ENCODE measurements at regions not wholly inside any gene's neighbourhood (a gene's known extent, or its start where the extent isn't known, plus 50 kb on each side); places are given as distances from the start of the nearest gene placed in this dataset.

DNA sequence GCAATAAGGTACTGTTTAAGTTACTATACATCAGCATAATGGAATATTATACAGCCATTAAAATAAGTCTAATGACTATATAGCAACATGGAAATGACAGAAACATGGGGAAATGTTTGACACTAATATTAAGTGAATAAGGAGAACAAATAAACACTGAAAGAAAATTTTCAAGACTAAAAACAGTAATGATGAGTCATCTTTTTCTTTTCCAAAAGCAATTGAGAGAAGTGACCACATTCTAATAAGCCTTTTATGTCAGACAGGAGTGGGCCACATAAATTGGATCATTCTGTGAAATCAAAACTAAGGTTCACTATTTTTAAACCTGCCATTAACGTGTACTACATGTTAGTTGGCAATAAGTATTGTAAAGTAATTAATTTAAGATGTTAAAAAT is 187.5 kb downstream of the AHR start:
- DNase-seq, result no peak

DNA sequence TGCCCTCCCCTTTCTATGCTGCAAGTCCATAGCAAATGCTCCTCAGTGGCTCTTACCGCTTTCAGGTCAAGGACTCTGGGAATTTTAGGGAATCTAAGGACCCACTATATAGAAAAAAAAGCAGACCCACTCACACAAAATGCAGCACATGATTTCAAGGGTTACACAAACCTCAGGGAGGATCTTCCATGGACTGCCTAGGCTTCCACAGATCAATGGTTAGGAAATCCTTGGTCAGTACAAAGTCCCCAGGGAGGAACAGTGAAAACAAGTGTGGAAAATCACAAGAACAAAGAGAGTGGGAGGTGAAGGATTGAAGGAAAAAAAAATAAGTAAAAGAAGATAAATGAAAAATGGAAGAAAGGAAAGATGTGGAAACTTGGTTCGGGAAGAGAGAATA is 188.4 kb downstream of the AHR start:
- DNase-seq, result no peak

DNA sequence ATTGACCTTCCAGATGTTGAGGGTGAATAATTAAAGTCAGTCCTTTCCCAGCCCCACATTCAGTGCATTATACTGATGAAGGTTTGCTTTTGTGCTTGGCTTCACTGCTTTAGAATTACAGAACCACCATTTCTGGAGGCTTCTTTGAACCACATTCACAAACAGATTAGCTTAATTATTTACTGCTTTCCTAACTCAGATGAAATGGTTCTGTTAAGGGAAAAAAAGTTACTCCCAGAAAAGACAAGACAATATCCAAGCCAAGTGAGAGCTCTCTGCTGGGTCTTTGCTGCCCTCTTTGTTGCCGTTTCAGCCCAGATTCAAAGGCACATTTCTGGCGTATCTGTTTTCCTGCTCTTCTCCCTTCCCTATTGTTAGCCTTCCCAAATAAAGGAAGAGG is 188.9 kb downstream of the AHR start:
- no peak for DNase-seq

DNA sequence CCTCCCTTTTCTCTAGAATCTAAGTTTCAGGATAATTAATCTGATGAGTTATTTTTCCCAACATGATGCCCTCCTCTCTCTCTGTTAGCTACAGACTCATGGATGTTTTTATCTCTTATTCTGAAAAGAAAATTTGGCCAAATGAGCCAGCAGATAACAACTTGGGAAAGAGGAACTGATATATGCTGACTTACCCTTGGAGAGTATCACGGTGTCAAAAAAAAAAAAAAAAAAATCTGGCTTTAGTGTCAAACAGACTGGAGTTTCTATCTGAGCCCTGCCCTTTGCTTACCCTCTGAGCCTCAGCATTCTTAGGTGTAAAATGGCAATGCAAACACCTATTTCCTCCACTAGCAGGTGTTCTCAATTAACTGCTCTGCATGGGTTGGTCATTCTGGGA is 190.4 kb downstream of the AHR start:
- peak; percentile 75 for DNase-seq

DNA sequence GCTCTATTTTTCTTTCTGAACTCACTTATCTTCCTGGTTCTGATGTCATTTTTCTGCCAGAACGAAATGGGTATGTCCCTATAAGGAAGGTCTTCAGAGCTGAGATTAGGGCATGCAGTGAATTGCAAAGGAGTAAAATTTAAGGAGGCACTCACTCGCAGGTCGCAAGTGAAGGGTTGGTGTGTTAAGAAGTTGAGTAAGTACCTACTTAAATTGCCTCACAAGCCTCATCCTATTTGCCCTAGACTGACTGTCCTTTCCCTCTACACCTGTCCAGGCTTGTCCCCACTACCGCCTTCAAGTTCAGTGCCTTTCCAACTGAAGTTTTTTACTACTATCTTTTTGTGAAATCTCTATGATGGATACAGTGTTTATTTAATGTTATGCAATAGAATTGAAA is 191.5 kb downstream of the AHR start:
- DNase-seq, result no peak

DNA sequence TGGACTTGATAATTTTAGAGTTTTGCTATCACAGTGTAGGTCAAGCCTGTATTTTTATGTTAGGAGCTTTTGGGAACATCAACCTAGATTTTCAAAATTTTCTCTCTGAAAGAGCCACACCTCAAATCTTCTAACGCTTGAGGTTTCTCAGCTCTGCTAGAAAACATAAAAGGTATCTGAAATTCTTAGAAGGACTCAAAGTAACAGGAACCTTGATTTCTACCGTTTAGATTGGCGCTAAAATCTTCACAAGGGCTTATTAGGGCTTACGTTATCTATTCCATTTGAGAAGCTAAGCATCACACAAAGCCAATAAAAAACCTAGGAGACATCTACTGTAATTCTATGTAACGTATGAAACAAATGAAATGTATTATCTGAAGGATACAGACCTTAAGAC is 192.4 kb downstream of the AHR start:
- no peak for DNase-seq

DNA sequence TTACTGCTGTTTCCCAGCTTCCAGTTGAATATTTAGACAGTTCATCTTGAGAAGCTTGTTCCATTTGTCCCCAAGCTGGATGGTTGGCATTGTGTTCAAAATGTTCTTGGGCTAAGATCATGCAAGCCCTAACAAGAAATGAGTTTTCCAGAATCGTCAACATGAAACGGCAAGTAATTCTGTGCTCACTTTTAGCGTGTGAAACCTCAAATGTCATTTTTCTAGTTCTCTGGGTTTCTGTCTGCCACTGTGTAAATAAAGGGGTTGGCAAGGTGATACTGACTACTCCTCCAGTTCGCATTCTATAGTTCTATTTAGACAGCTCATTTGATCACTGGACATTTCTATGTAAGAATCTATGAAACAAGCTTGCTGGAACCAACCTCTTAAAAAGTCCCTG is 194.0 kb downstream of the AHR start:
- DNase-seq, result no peak

DNA sequence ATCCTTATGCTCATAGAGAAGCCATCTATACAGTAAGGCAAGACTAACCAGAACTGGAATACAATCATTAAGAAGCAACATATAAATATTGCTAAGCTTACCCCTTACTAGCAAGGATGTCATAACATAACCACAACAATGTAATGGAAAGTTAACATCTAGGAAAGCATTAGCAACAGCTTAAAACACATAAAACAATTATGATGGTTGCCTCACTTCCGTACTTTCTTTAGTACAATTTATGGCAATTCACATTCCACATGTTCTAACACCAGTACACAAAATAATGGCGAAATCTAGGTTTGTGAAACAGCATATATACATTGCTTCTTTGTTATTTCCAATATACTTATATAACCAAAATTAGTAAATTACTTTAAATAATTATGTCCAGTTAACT is 195.0 kb downstream of the AHR start:
- DNase-seq, result no peak

DNA sequence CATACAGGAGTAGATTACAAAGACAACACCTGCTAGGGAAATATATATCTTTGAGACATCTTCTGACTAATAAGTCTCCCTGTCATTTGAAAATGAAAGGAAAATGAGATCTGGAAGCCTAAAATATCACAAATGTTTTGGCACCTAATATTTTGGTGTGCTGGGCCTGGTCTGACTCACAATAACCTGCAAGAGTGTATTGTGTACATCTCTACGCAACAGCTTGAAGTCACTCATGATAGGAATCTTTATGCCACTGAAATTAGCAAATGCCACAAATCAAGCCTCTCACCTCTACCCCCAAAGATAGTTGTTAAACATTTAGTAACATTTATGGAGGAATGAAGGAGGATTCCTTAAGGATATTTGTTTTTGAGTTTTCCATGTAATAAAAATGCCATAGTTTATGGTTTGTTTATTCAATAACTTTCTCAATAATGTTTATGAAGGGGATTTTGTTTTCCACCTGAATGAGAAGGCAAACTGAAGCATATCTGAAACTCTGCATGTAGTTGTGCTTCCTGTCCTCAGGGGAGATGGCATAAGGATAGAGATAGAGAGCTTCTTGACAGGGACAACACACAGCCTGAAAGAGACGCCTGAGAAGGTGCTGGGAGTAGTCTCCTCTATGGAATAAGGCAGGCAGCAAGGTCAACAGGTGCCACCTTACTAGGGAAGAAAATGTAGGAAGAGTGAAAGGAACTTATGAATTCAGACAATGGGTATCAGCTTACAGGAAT is 197.4 kb downstream of the AHR start:
- no peak for DNase-seq

DNA sequence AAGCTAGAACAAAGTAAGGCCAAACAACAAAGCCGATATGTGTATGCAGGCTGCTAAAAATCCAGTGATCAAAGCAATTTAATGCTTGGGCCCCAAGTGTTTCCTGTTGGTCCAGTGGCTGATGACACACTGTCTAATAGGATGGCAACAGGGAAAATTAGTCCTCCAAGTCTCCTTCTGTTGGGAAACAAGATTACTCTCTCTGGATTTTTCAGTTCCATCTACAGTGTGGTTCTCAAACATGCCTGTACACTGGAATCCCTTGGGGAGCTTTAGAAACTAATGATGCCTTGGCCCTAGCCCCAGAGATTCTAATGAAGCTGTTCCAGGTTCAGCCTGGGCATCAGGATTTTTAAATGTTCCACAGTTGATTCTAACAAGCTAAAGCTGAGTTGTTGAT is 198.7 kb downstream of the AHR start:
- DNase-seq, result peak; percentile 13

DNA sequence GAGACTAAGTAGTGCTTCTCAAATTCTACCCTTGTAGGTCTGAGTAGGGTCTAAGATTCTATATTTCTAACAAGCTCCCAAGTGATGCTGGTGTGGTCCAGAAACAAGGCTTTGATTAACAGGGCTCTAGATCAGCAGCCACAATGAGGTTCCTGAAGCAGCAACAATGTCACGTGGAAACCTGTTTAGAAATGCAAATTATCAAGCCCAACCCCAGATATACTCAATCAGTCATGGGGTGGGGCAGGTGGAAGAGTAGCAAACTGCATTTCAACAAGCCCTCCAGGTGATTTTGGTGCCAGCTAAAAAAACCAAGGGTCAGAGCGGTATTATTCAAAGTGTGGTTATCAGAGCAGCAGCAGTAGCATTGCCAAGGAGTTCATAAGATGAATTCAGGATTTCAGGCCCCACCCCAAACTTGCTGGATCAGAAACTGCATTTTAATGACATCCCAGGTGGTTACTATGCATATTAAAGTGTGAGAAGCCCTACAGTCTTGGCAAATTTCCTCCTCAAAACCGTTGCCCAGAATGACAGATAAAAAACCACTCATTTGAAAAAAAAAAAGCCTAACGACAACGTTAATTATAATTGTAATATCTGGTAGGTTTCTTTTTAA is 199.2 kb downstream of the AHR start:
- DNase-seq, result no peak

DNA sequence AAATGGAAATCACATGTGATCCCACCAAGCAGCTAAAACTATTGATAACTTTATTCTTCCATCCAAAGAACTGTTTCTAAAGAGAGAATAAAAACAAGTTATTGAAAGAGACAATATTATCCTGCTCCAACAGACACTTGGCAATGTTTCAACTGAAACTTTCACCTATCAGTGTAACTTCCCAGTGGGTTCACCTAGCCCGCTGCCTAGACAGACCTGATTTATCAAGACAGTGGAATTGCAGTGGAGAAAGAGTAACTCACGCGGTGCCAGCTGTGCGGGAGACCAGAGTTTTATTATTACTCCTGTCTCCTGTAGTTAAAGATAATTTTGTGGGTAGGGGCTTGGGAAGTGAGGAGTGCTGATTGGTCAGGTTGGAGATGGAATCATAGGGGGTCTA is 199.8 kb downstream of the AHR start:
- peak; percentile 14 for DNase-seq

DNA sequence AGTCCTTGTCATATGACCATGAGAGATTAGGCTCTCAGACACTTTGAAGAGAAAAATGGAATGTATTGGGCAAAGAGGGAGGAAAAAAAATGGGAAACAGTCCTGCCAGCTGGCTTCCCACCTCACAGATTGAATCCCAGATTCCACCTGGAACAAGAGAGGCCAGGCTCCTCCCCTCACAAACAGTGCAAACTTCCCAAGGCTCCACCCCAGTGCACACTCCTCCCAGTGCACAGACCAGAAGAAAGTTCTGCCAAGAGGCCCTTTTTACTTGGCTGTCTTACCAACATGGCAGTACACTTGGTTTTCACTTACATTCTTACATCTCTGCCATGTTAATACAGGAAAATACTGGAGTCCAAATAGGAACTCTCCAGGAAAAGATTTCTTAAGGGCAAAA is 202.3 kb downstream of the AHR start:
- DNase-seq, result no peak

DNA sequence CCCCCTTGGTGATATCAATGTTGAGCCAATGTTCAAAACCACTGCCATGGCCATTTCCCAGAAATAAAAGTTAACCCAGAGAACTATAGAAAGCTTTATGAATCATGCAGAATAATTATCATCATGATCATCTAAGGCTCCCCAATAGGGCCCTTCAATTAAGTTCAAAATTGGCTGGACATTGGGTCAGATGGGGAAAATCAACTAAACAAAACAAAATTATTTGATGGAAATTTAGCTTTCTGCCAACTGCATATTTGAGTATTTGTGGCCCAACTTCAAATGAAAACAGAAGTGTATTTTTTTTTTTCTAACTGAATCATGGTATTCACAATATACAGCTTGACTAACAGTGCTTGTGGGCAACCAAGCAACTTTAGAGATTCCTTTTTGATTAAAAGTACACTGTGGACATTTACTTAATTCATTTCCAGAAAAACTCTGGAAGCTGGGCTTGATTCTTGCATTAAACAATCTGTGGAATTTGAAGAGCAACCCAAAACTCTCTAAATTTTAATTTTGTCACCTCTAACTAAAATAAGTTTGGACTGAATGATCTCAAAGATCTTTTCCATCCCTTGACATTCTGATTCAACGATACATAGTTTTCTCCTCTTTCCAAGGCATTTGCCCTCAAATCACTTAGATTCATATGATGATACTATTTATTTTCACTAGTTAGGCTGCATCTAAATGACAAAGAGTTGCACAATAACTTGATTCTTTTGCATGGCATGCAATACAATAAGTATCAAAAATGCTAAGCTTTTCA is 203.2 kb downstream of the AHR start:
- no peak for DNase-seq

DNA sequence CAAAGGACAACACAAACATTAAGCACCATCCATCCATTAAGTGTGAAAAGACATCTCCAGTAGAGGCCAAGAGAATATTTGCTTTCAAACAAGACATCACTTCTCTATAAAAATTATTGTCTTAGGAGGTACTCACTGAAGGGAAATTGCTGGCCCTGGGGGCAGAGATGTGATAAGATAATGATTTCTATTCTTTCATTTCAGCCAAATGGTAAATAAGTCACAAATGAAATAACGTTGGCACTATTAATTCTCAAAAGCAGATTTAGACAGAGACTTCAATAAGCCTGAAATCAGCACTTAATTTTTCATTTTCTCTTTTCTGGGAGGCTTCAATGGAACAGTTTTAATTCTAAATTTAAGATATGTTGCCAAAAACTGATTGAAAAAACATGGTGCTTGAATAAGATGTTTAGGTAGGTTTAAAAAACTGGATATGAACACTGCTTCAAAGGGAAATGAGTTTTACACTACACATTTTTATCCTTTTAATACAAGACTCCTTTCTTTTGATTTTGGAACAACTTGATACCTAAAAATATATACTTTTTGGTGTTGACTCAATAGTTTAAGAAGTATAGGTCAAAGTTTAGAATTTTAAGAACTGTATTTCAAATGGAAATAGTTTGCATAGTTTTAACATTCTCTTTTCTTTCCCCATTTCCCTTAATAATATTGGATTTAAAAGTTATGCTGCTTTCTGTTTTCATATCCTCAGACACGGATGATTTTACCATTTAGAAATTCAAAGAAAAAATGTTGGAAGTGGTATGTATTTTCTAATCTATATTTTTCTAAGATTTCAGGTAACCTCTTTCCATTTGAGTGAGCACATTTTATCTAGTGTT is 204.0 kb downstream of the AHR start:
- peak; percentile 53 for DNase-seq

DNA sequence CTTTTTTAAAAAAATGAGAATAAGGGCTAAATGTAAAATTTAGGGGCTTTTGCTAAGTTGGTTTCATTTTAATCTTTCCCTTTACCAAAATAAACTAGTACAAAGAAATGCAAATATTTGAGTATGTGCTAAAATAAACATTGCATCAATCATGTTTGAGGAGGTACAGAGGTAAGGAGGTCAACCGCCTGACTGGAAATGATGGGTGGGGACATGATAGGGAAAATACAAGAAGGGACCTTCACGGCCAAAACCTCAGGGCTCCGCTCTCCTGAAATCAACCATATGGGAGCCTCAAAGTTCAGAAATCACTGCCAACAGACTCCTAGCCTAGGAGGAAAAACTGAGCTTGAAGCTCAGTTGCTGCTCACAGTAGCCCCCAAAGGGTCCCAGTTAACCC is 207.6 kb downstream of the AHR start:
- peak; percentile 89 for DNase-seq

DNA sequence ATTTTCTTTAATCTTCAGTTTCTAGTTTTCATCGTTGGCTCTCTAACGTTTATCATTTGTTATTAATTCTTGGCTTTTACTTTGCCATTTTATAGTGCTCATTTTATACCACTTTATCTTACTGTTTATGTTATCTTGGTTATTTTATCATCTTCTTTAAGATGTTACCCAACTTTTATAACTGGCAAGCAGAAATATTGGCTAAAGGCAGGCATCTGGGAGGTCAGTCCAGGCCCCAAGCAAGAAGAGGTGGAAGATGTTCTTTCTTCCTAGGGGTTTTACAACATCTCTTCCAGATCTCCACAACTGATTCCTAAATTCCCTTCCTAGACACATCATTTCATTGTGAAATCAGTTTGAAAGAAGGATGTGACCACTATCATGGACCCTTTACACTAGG is 208.1 kb downstream of the AHR start:
- DNase-seq, result no peak

DNA sequence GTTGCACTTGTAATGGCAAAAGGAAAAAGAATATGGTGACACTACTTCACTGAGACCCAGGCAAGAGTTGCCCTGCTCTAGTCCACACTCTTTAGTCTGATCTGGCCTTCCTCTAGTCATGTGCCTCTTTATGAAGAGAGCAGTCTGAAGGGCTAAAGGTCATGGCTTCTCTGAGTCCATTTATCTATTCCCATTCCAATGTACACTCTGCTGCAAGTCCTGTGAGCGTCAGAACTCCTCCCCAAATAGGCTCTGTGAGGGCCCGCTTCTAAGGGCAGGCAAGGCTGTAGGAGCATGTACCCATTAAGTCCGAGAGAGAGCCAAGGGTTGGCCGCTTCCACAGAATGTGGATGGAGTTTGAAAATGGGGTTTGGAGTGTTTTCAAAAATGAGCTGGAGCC is 209.3 kb downstream of the AHR start:
- DNase-seq, result no peak

DNA sequence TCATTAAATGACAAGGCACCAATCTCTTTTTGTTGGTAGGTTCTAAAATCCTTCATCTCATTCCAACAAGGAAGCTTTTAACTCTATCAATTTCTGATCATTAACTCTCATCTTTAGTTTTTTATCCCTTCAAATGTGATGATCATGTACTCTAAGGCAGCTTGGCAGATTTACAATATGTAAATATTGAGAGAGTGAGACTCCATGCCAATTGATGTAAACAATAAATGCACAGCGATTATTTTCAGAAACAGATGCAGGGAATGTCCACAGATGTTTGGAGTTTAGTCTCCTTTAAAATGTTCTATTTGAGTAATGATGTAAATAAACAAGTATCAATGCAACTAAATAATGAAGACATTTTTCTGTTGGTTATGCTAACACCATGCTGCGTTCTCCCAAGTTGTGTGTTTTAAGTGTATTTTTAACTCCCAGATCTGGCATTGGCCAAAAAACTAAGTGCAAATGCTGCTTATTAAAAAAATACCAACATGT is 213.8 kb downstream of the AHR start:
- peak; percentile 82 for DNase-seq

DNA sequence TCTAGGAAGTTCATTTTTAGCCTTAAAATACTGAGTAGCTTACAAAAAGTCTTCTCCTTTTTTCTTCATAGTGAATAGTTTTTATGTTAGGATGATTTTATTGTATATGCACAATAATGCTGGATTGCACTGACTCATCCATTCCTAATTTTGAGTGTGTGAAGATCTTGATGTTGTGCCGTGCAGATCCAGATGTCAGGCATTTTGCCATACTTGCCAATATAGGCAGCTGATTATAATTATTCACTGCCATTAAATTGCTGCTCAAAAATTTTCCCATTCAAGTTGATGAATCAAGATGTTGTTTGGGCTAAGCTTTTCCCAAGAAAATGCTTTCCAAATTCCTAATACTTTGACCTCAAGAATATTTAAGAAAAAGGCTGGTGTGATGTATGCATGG is 218.3 kb downstream of the AHR start:
- DNase-seq, result no peak

DNA sequence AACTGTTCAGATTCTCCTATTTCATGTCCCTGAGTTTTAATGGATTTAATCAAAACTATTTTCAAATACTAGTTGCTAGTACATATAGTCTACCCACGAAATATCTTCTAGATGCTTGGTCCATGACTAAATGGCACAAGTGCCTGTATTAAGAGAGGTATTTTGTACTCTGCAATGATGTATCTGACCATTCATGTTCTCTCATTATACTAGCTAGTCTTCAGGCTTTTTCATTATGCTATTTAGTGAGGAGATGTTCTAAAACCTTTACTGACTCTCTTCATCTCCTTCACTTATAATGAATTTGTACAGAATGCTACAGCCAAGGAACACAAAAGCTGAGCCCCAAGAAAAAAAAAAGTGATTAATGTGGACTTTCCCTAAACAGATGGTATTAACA is 222.5 kb downstream of the AHR start:
- no peak for DNase-seq

DNA sequence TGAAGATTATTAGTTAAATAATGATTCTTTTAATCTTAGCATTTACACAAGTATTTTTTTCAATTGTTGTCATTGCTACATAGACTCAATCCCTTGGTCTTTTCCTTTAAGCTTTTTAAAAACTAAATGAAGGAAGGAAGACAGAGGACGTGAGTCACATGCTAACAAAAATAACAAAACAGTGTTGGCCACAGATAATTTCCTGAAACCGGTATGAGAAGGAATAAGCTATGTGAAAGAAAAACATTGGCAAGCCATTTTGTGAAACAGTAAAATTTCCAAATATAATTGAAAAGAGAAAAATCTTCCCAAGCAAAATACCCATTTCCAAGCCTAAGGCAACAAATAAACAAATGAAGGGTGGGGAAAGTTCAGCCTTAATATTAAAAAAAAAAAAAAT is 223.0 kb downstream of the AHR start:
- no peak for DNase-seq
